Stomach smooth muscle (tissue), 2 donors: ENCODE measurements at regions not wholly inside any gene's neighbourhood (a gene's known extent, or its start where the extent isn't known, plus 50 kb on each side); places are given as distances from the start of the nearest gene placed in this dataset.

Source experiments
- H3K27ac ChIP-seq: one replicate; pipeline ENCODE4 v1.7.0; 2013; ENCODE audit warnings: mild to moderate bottlenecking, low read length, inconsistent platforms
- H3K27me3 ChIP-seq, 2 donors: one replicate each; pipeline ENCODE4 v1.7.0; 2013; ENCODE audit warnings: low read length in 2 of 2; ENCODE audit not compliant: insufficient read depth in 2 of 2, control insufficient read depth in 1 of 2
- H3K36me3 ChIP-seq, 2 donors: one replicate each; pipeline ENCODE4 v1.7.0; 2013; ENCODE audit warnings: low read length in 2 of 2; ENCODE audit not compliant: control insufficient read depth in 2 of 2, insufficient read depth in 2 of 2
- H3K4me1 ChIP-seq: one replicate; pipeline ENCODE4 v1.7.0; 2013; ENCODE audit warnings: low read length; ENCODE audit not compliant: control insufficient read depth, insufficient read depth
- H3K4me3 ChIP-seq, 2 donors: one replicate each; pipeline ENCODE4 v1.7.0; 2013; ENCODE audit warnings: low read length in 2 of 2
- H3K9ac ChIP-seq, 2 donors: one replicate each; pipeline ENCODE4 v1.7.0; 2013; ENCODE audit warnings: low read length in 2 of 2, mild to moderate bottlenecking in 1 of 2
- H3K9me3 ChIP-seq, 2 donors: one replicate each; pipeline ENCODE4 v1.7.0; 2013; ENCODE audit warnings: low read length in 2 of 2; ENCODE audit not compliant: control insufficient read depth in 2 of 2
- donor health status: healthy.
- donor health status: Pancreatic carcinoma.

- H3K27ac ChIP-seq = no peak overlapping the region
- H3K27me3 ChIP-seq = no peaks in the 10 kb centered on the region
- no peaks in the 10 kb centered on the region for H3K4me1 ChIP-seq
- no peak overlapping the region for H3K4me3 ChIP-seq
- H3K36me3 ChIP-seq = no peaks in the 10 kb centered on the region
- H3K9me3 ChIP-seq = no peaks in the 10 kb centered on the region
- H3K9ac ChIP-seq = no peak overlapping the region
Observed at GRCh38 chr4:114177628-114178027, 198.2 kb upstream of the ARSJ start.

GRCh38 chr4:114178392-114178791 is 198.9 kb upstream of the ARSJ start:
- H3K27ac ChIP-seq = no peak overlapping the region
- no peaks in the 10 kb centered on the region for H3K9me3 ChIP-seq
- no peaks in the 10 kb centered on the region for H3K4me1 ChIP-seq
- no peaks in the 10 kb centered on the region for H3K27me3 ChIP-seq
- no peak overlapping the region for H3K4me3 ChIP-seq
- H3K36me3 ChIP-seq = no peaks in the 10 kb centered on the region
- H3K9ac ChIP-seq = no peak overlapping the region

GRCh38 chr4:114180481-114180880 is 201.0 kb upstream of the ARSJ start:
- H3K4me1 ChIP-seq = no peaks in the 10 kb centered on the region
- H3K9ac ChIP-seq = no peak overlapping the region
- H3K36me3 ChIP-seq = no peaks in the 10 kb centered on the region
- no peaks in the 10 kb centered on the region for H3K27me3 ChIP-seq
- no peaks in the 10 kb centered on the region for H3K9me3 ChIP-seq
- no peak overlapping the region for H3K4me3 ChIP-seq
- H3K27ac ChIP-seq = no peak overlapping the region

GRCh38 chr4:114184901-114185300 is 205.5 kb upstream of the ARSJ start:
- Histone ChIP-seq H3K9ac (no peak overlapping the region), H3K27me3 (no peaks in the 10 kb centered on the region), H3K4me3 (no peak overlapping the region), H3K36me3 (no peaks in the 10 kb centered on the region), H3K9me3 (no peaks in the 10 kb centered on the region), H3K27ac (no peak overlapping the region), H3K4me1 (no peaks in the 10 kb centered on the region)

- no peaks in the 10 kb centered on the region for H3K36me3 ChIP-seq
- no peak overlapping the region for H3K4me3 ChIP-seq
- no peaks in the 10 kb centered on the region for H3K9me3 ChIP-seq
- H3K27me3 ChIP-seq = no peaks in the 10 kb centered on the region
- H3K4me1 ChIP-seq = no peaks in the 10 kb centered on the region
- no peak overlapping the region for H3K27ac ChIP-seq
- H3K9ac ChIP-seq = no peak overlapping the region
Observed at GRCh38 chr4:114187592-114187991, 208.1 kb upstream of the ARSJ start.

GRCh38 chr4:114191496-114191895 is 212.0 kb upstream of the ARSJ start:
- no peaks in the 10 kb centered on the region for H3K36me3 ChIP-seq
- H3K4me3 ChIP-seq = no peak overlapping the region
- no peaks in the 10 kb centered on the region for H3K4me1 ChIP-seq
- H3K27me3 ChIP-seq = no peaks in the 10 kb centered on the region
- no peaks in the 10 kb centered on the region for H3K9me3 ChIP-seq
- no peak overlapping the region for H3K27ac ChIP-seq
- H3K9ac ChIP-seq = no peak overlapping the region

- Histone ChIP-seq H3K9ac (no peak overlapping the region), H3K27ac (no peak overlapping the region), H3K27me3 (no peaks in the 10 kb centered on the region), H3K4me1 (no peaks in the 10 kb centered on the region), H3K4me3 (no peak overlapping the region), H3K36me3 (no peaks in the 10 kb centered on the region), H3K9me3 (no peaks in the 10 kb centered on the region)
Observed at GRCh38 chr4:114192854-114193253, 213.4 kb upstream of the ARSJ start.

GRCh38 chr4:114193624-114194399 is 214.4 kb upstream of the ARSJ start:
- Histone ChIP-seq H3K4me1 (no peaks in the 10 kb centered on the region), H3K36me3 (no peaks in the 10 kb centered on the region), H3K9ac (no peak overlapping the region), H3K27ac (no peak overlapping the region), H3K9me3 (no peaks in the 10 kb centered on the region), H3K27me3 (no peaks in the 10 kb centered on the region), H3K4me3 (no peak overlapping the region)

GRCh38 chr4:114196606-114197005 is 217.2 kb upstream of the ARSJ start:
- H3K4me3 ChIP-seq = no peak overlapping the region
- no peaks in the 10 kb centered on the region for H3K36me3 ChIP-seq
- H3K27me3 ChIP-seq = no peaks in the 10 kb centered on the region
- no peaks in the 10 kb centered on the region for H3K9me3 ChIP-seq
- H3K9ac ChIP-seq = no peak overlapping the region
- no peaks in the 10 kb centered on the region for H3K4me1 ChIP-seq
- H3K27ac ChIP-seq = no peak overlapping the region

GRCh38 chr4:114200026-114200425 is 220.6 kb upstream of the ARSJ start:
- Histone ChIP-seq H3K36me3 (no peaks in the 10 kb centered on the region), H3K27me3 (no peaks in the 10 kb centered on the region), H3K9me3 (no peaks in the 10 kb centered on the region), H3K9ac (no peak overlapping the region), H3K4me3 (no peak overlapping the region), H3K27ac (no peak overlapping the region), H3K4me1 (no peaks in the 10 kb centered on the region)

GRCh38 chr4:114205261-114205660 is 225.8 kb upstream of the ARSJ start:
- Histone ChIP-seq H3K36me3 (no peaks in the 10 kb centered on the region), H3K27me3 (no peaks in the 10 kb centered on the region), H3K9ac (no peak overlapping the region), H3K4me3 (no peak overlapping the region), H3K9me3 (no peaks in the 10 kb centered on the region), H3K4me1 (no peaks in the 10 kb centered on the region), H3K27ac (no peak overlapping the region)
